ENCODE measurements at regions not wholly inside any gene's neighbourhood (a gene's known extent, or its start where the extent isn't known, plus 50 kb on each side); places are given as distances from the start of the nearest gene placed in this dataset.
"Not testable (repeated sequence)": the region's sequence is repeated elsewhere in the genome, so short reads cannot be mapped to it uniquely, and the experiment has no call there.

DNA sequence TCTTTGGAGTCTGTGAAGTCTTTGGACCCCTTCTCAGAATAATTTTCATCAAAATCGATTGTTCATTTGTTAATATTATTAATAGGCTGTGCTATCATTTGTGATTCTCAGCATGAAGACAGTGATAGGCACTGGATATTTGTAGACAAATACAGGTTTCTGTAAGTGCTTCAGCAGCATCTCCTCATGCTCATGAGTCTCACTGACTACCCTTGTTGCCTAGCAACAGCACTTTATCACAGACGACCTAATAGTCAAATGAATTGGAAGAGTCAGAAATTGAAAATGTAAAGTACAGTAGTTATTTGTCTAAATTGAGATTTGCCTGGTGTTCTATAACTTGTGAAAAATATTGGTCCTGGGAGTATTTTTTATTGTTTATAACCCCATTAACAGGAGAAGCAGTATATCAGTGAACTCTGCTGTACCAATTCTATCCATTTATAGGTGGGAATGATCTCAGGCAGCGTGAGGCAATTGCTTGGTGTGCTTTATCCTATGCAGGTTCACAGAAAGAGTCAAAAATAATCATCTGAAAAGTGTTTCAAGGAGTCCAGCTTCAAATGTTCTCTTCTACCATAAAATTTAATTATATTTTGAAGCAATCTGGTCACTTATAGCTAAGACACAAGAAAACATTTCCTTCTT, 684.6 kb downstream of the RFPL4B start:
- no peak for DNase-seq (ENCODE audit: low spot score)

DNA sequence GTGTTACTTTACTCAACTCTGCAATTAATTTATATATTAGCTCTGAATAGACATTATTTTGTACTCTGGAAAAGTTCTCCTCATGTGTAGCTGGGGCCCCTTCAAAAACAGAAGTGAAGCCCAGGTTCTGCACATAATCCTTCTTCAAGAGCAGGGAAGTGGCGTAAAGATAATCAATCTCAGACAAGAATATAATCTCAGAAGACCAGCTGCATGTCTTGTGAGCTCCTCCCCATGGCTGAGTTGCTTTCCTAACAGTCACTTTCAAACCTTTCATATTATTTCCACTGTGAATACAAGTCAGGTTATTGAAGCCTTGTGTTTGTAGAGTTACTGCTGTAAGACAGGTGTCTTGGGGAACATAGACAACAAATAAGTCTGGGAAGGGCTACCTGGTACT, 691.9 kb downstream of the RFPL4B start:
- peak; percentile 54 for DNase-seq (ENCODE audit: low spot score)

DNA sequence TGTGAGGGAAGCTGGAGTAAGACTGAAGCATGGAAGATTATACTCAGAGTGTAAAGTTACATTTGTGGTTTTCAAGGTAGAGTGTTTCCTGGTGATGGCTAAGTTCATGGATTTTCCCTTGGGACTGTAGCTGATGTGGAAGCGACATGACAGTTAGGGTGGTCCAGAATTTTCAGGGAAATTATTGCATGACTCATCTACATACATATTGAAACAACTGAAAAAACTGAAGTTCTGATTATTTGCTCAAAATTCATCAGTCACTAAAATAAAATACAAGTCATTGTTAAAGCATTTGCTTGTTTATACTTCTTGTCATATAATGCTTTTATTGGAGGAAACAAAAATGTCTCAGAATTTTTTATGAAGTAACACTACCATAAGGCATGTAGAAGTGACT, 700.0 kb downstream of the RFPL4B start:
- DNase-seq (ENCODE audit: low spot score), result no peak

DNA sequence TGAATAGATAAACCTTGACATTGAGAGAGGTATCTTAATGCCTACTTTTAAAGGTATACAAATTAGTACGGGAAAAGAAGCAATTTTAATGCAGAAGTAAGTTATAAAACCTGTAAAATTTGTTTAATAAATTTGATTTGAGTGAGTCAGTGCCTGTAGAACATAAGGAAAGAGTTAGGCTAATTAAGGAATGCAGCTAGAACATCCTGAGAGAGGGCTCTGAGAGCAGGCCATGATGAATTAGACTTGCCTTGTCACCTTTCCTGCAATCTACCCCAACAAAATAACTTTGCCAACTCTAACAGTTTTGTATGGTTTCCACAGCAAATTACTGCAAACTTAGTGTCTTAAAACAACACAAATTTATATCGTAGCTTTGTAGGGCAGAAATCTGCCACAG, 700.8 kb downstream of the RFPL4B start:
- no peak for DNase-seq (ENCODE audit: low spot score)

DNA sequence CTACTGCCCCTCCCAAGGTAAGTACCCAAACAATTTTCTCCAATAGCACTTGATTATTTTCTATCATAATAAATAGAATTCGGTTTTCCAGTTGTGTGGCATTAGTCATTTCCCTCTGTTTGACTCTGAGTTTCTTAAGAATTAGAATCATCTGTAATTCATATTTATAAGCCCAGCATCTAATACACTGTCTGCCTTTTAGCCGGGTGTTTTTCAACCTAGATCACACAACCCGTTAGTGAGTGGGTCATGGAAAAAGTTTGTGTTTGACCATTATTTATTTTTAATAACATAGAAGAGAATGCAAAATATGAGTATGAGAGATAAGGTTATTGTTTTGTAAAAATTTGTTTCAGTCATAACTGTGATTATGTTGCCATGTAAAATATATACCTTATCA, 701.6 kb downstream of the RFPL4B start:
- DNase-seq (ENCODE audit: low spot score), result no peak

DNA sequence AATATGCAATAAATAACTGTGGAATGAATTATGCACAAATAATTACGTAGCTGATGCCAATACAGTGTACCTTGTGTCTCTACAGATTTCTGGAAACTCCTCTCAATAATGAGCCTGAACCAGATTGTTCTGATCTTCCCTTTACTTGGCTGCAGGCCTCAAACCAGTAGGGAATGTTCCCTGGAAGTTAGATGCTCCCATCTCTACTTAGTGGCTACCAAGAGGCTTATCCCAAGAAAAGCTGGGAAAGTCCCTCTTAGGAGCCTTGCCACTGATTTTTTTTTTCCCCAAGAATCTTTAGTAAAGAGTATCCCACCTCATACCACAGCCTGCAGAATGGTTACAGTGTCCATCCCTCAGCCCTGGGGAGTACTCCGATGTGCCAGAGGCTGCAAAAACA, 702.1 kb downstream of the RFPL4B start:
- DNase-seq (ENCODE audit: low spot score), result no peak

DNA sequence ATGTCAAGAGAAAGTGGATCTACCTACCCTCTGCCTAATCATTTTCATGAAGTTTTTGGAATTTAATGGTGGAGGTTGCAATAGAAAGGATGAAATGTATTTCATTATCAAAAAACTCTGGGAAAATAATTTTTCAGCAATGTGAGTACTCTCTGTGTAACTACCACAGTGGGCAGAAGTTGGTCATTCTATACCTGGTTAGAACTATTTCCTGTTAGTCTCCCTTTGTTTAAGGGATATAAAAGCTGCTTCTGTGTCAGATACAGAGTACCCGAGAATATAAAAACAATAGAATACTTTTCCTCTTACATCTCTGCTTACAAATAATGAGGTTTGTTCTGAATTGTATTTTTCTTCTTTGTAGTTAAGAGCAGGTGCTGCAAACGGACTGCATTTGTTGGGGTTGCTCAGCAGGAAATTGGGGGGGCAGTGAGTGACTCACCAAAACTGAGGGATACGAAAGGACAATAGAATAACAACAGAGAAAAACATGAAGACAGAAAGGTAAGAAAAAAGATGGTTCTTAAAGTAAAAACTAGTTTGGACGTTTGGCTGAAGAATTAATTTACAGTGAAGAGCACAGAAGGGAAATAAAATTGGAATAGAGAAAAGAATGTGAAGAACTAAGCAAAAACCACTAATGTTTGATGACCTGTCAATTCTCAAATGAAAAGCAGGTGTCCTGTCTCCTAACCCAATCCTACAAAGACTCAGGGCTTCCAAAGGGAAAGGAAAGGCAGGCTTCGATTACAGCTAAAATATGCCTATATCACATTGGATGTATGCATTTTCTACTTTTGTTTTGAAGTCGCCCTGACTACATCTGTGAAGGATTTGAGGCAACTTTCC, 703.1 kb downstream of the RFPL4B start:
- DNase-seq (ENCODE audit: low spot score), result no peak

DNA sequence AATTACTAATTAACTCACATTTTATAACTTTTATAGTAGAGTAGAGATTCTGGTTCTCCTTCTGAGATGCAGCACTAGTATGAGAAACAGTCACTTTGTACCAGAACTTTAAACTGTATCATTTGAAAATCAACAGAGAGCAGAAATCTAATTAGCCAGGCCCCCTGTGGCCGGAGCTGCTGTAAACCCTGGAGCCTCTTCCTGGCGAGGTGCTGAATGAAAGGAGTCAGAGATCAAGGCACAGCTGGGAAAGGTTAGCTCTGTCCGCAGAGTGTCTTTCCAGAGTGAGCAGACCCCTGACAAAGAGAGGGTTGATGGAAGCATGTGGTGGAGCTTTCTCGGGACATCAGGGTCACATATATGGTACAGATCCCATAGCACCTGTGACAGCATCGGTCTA, 703.8 kb downstream of the RFPL4B start:
- DNase-seq (ENCODE audit: low spot score), result no peak

DNA sequence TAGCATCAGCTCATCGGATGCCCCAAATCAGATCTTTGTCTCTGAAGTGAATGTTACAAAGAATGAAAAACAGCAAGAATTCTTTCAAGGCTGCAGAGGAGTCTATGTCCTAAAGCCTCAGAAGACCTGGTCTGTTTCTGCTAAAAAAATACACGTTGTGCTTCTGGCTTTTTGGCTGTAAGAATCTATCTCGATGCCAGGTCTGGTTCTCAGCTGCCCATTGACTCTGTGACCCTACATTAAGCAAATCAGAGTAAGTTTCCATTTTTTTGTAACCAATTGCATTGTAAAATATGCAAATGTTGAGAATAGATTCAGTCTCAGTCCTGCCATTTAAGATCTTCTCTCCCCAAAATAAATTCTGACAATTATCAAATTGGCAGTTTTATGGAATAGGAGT, 705.4 kb downstream of the RFPL4B start:
- peak; percentile 91 for DNase-seq (ENCODE audit: low spot score)

DNA sequence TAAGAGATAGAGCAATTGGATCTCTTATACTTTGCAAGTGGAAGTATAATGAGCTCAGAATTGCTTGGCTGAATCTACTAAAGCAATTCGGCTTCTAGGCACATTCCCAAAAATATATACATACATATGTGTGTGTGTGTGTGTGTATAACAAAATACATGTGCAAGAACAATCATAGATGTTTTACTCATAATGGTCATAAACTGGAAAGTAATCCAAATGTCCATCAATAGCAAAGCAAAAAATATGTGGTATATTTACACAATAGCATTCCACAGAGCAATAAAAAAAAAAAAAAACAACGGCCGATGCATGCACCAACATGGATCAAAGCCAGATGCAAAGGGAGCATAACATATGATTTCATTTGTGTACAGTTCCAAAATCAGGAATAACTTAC, 707.9 kb downstream of the RFPL4B start:
- DNase-seq (ENCODE audit: low spot score), result no peak

DNA sequence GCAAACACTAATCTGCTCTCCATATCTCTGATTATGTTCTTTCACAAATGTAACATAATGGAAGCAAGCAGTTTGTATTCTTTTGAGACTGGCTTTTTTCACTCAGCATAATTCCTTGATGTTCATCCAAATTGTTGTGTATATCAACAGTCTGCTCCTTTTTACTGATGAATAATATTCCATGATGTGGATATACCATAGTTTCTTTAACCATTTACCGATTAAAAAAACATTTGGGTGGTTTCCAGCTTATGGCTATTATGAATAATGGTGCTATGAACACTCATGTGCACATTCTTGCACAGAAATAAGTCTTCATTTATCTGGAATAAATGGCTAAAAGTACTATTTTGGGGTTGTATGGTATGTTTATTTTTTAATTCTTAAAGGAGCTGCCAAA, 708.9 kb downstream of the RFPL4B start:
- no peak for DNase-seq (ENCODE audit: low spot score)

DNA sequence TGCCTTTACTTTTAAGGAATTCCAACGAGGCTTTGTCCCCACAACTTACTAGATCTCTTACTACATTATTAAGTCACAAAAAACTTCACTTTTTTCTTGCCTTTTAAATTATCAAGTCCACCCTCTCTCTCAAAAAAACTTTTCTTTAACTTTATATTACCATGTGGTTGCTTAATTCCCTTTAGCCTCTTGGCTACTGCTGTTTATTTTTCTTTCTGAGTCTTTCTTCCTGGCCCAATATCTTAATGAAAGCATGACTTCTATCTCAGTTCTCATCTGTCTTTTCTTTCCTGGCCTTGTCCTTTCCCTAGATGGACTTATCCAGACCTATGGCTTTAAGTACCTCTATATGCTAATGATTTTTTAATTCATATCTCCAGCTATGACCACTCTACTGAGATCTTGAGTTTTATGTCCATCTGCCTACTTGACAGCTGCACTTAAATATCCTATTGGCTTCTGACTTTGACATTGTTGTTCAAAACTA, 710.5 kb downstream of the RFPL4B start:
- no peak for DNase-seq (ENCODE audit: low spot score)

DNA sequence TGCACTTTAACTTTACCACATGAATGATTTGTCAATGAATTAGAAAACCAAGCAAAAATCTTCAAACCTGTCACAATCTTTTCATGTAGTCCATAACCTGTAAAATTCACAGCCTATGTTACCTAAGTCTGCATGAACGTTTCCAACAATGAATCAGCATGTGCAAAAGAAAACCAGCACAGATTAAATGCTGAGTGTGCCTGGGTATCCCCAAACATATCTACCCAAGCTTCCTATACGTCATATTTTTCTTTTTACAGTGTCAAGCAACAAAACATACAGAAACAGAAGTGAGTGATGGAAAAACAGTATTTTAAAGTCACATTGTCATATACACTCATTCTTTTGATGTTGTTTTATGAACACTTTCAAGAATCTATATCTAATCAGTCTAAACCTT, 713.5 kb downstream of the RFPL4B start:
- no peak for DNase-seq (ENCODE audit: low spot score)

DNA sequence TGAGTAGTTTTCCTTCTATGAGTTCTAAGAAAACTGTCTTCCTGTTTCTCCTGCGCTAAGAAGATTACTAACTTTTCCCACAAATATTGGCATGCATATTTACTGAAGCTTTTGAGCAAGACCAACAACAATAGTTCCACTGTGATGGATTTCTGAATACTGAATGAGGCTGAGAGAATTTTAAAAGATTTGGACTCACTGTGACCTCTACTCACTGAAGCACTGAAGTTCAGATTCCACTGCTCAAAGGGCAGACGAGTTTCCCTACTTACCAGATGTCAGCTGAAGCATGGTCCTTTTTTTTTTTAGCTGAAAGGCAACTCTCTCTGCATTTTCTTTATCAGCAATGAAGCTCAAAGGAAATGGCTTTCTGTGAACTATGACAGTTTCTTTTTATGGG, 718.5 kb downstream of the RFPL4B start:
- peak; percentile 81 for DNase-seq (ENCODE audit: low spot score)

DNA sequence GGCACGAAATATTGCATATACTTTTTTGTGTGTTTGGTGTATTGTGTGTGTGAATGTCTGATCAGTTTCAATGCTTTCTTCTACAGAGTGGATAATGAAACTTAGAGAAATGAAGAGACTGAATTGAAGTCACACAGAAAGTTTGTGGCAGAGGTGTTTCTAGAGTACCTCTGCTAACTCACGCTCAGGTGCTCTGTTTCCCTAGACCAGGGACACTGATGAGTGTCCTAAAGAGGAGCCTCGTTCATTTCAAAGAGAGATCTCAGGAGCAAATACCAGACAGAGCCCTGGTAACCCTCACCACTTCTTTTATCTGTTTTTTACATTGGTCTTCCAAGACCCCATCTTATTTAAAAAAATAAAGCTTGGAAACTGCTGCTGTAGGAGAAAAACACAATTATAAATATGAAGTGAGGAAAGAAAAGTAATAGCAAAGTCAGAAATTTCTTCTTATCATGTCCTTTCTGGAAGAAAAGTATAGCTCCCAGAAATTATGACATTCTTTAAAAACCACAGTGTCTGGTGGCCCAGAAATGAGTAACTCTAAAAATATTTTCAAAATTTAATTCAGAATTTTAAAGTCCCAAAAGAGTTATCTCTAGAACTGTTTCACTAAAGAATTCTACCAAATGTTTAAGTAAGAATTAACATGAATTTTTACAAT, 720.6 kb downstream of the RFPL4B start:
- DNase-seq (ENCODE audit: low spot score), result peak; percentile 44

DNA sequence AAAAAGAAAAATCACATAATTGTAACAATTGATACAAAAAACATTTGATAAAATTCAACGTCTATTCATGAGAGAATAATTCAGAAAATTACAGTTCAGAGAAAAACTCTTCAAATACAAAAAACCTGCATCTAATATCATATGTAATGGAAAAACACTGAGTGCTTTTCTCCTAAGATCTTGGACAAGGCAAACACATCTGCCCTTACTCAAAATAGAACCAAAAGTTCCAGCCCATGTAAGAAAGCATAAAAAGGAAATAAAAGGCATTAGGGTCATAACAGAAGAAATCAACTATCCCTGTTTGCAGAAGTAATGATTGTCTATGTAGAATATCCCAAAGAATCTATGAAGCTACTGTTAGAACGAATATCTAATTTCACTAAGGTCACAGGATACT, 721.4 kb downstream of the RFPL4B start:
- DNase-seq (ENCODE audit: low spot score), result peak; percentile 34

DNA sequence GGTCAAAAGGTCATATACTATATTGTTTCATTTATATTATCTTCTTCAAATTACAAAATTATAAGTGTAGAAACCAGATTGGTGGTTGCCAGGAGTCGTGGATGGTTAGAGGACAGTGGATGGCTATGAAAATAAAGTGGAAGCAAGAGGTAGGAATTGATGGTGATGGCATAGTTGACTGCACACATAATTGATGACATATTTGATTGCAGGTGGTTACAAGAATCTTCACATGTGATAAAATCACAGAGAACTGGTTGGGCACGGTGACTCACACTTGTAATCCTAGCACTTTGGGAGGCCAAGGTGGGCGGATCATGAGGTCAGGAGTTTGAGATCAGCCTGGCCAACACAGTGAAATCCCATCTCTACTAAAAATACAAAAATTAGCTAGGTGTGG, 723.6 kb downstream of the RFPL4B start:
- DNase-seq (ENCODE audit: low spot score), result not testable (repeated sequence)

DNA sequence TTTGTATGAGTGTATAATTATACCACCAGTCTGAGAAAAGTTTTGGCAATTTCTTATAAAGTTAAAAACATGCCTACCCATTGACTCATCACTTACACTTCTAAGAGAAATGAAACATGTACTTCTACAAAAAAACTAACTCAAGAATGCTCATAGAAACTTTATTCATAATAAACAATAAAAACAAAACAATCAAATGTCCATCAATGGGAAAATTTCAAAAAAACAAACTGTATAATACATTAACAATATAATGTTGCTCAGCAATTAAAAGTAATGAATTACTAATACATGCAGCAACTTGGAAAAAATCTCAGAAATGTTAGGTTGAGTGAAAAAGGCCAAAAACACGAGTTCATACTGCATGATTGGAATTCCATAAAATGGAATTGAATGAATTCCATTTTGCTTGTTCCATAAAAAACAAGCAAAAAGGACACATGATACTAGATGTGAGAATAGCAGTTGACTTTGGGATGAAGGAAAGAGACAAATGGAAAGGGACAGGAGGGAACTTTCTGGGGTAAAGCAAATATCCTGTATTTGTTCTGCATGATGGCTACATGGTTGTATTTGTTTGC, 726.6 kb downstream of the RFPL4B start:
- no peak for DNase-seq (ENCODE audit: low spot score)

DNA sequence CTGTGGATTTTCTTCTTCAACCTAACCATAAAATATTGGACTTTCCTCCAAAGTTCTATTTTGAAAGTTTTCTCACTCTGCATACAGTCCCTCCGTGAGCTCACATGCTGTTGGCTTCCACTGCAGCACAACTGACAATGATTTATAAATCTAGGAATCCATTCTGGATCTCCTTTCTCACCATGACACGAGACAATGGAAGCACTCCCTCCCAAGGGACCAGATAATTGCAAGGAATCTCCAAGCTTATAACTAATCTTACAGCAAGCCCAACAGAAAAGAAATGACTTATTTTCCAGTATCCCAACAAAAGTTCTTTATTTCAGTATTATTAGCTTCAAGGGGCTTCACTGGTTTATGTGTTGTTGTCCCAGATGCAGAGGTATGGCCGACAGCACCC, 729.0 kb downstream of the RFPL4B start:
- no peak for DNase-seq (ENCODE audit: low spot score)

DNA sequence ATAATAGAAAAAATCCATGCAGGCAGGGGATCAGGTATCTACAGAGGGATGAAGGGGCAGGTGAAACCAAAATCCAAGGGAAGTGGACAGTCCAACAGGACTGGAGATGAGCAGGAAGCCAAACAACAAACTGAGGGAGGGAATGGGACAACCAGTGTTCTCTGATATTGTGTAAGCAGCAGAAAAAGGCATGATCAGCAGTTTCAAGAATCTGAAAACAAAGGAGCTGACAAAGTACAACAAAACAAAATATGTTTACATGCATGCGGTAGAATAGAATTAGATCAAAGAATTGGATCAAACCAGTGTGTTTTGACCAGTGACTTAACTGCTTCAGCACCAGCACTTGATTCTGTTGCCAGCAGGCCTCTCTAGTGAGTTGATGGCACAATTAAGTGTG, 729.7 kb downstream of the RFPL4B start:
- no peak for DNase-seq (ENCODE audit: low spot score)

DNA sequence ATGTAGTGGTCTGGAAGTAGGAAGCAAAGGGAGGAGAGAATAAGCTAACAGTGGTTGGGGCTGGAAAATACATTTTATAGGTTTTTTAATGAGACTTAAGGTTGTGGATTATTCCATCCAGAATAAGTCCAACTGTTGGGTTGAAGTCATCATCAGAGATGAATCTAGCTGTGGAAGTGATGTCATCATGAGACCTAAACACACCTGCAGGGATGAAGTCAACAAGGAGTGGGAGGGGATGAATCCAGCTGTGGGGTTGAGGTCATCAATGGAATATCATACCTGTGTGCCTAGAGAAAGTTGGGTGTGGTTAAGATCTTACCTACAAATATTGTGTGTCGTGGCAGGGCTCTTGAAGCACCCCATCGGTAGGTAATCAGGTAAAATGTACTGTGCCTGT, 730.7 kb downstream of the RFPL4B start:
- no peak for DNase-seq (ENCODE audit: low spot score)

DNA sequence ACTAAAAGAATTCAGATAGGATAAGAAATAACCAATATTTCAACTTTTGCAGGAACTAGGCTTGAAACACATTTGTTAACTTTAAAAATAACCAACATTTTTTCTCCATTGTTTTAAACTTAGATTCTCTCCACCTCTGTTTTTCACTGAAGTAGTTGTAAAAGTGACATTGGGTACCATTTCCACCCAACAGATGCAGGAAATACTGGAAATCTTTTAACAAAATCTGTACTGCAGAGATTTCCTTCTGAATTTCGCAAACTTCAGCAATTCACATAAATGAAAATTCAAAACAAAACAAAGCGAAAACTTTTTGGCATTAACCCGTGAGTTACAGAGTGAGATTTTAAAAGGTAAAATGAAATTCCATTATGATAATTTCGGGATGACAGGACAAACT, 731.7 kb downstream of the RFPL4B start:
- DNase-seq (ENCODE audit: low spot score), result no peak

Measured in umbilical cord (tissue), 1 donor.